ENCODE measurements at regions not wholly inside any gene's neighbourhood (a gene's known extent, or its start where the extent isn't known, plus 50 kb on each side); places are given as distances from the start of the nearest gene placed in this dataset.

- peaks cover 0 to 2% of the 10 kb centered on the region in 2 donors for H3K9me3 ChIP-seq (ENCODE audit: control insufficient read depth in 1 of 2, low read length in 2 of 2)
- H3K9ac ChIP-seq (ENCODE audit: low read depth in 1 of 2, low read length in 2 of 2), result no peak overlapping the region
- no peaks in the 10 kb centered on the region for H3K27me3 ChIP-seq (ENCODE audit: control insufficient read depth in 1 of 2, insufficient read depth in 2 of 2, low read length in 2 of 2)
- H3K4me3 ChIP-seq (ENCODE audit: low read depth in 1 of 2, low read length in 2 of 2), result no peak overlapping the region
- no peaks in the 10 kb centered on the region for H3K36me3 ChIP-seq (ENCODE audit: control insufficient read depth in 1 of 2, insufficient read depth in 2 of 2, low read length in 2 of 2)
- H3K4me1 ChIP-seq (ENCODE audit: control insufficient read depth in 1 of 2, insufficient read depth in 2 of 2, low read length in 2 of 2), result no peaks in the 10 kb centered on the region
- no peak overlapping the region for H3K27ac ChIP-seq (ENCODE audit: low read depth, low read length)
Measured at GRCh38 chr3:103924544-103924943, 1442.2 kb upstream of the ALCAM start.

GRCh38 chr3:103926936-103927335 is 1439.8 kb upstream of the ALCAM start:
- Histone ChIP-seq H3K4me3 (ENCODE audit: low read depth in 1 of 2, low read length in 2 of 2) (no peak overlapping the region), H3K27me3 (ENCODE audit: control insufficient read depth in 1 of 2, insufficient read depth in 2 of 2, low read length in 2 of 2) (no peaks in the 10 kb centered on the region), H3K36me3 (ENCODE audit: control insufficient read depth in 1 of 2, insufficient read depth in 2 of 2, low read length in 2 of 2) (no peaks in the 10 kb centered on the region), H3K4me1 (ENCODE audit: control insufficient read depth in 1 of 2, insufficient read depth in 2 of 2, low read length in 2 of 2) (no peaks in the 10 kb centered on the region), H3K9me3 (ENCODE audit: control insufficient read depth in 1 of 2, low read length in 2 of 2) (peaks cover 2 to 4% of the 10 kb centered on the region in 2 donors), H3K27ac (ENCODE audit: low read depth, low read length) (no peak overlapping the region), H3K9ac (ENCODE audit: low read depth in 1 of 2, low read length in 2 of 2) (no peak overlapping the region)

- Histone ChIP-seq H3K4me1 (ENCODE audit: control insufficient read depth in 1 of 2, insufficient read depth in 2 of 2, low read length in 2 of 2) (no peaks in the 10 kb centered on the region), H3K27ac (ENCODE audit: low read depth, low read length) (no peak overlapping the region), H3K4me3 (ENCODE audit: low read depth in 1 of 2, low read length in 2 of 2) (no peak overlapping the region), H3K27me3 (ENCODE audit: control insufficient read depth in 1 of 2, insufficient read depth in 2 of 2, low read length in 2 of 2) (no peaks in the 10 kb centered on the region), H3K36me3 (ENCODE audit: control insufficient read depth in 1 of 2, insufficient read depth in 2 of 2, low read length in 2 of 2) (no peaks in the 10 kb centered on the region), H3K9me3 (ENCODE audit: control insufficient read depth in 1 of 2, low read length in 2 of 2) (peaks cover 0 to 4% of the 10 kb centered on the region in 2 donors), H3K9ac (ENCODE audit: low read depth in 1 of 2, low read length in 2 of 2) (no peak overlapping the region)
Measured at GRCh38 chr3:103927896-103928295, 1438.8 kb upstream of the ALCAM start.

GRCh38 chr3:103937094-103937493 is 1429.6 kb upstream of the ALCAM start:
- Histone ChIP-seq H3K9me3 (ENCODE audit: control insufficient read depth in 1 of 2, low read length in 2 of 2) (no peaks in the 10 kb centered on the region), H3K27ac (ENCODE audit: low read depth, low read length) (no peak overlapping the region), H3K9ac (ENCODE audit: low read depth in 1 of 2, low read length in 2 of 2) (no peak overlapping the region), H3K4me3 (ENCODE audit: low read depth in 1 of 2, low read length in 2 of 2) (no peak overlapping the region), H3K36me3 (ENCODE audit: control insufficient read depth in 1 of 2, insufficient read depth in 2 of 2, low read length in 2 of 2) (no peaks in the 10 kb centered on the region), H3K4me1 (ENCODE audit: control insufficient read depth in 1 of 2, insufficient read depth in 2 of 2, low read length in 2 of 2) (no peaks in the 10 kb centered on the region), H3K27me3 (ENCODE audit: control insufficient read depth in 1 of 2, insufficient read depth in 2 of 2, low read length in 2 of 2) (no peaks in the 10 kb centered on the region)

- Histone ChIP-seq H3K36me3 (ENCODE audit: control insufficient read depth in 1 of 2, insufficient read depth in 2 of 2, low read length in 2 of 2) (no peaks in the 10 kb centered on the region), H3K9ac (ENCODE audit: low read depth in 1 of 2, low read length in 2 of 2) (no peak overlapping the region), H3K4me3 (ENCODE audit: low read depth in 1 of 2, low read length in 2 of 2) (no peak overlapping the region), H3K9me3 (ENCODE audit: control insufficient read depth in 1 of 2, low read length in 2 of 2) (no peaks in the 10 kb centered on the region), H3K4me1 (ENCODE audit: control insufficient read depth in 1 of 2, insufficient read depth in 2 of 2, low read length in 2 of 2) (no peaks in the 10 kb centered on the region), H3K27ac (ENCODE audit: low read depth, low read length) (no peak overlapping the region), H3K27me3 (ENCODE audit: control insufficient read depth in 1 of 2, insufficient read depth in 2 of 2, low read length in 2 of 2) (no peaks in the 10 kb centered on the region)
Measured at GRCh38 chr3:103947062-103947461, 1419.6 kb upstream of the ALCAM start.

GRCh38 chr3:103949693-103950092 is 1417.0 kb upstream of the ALCAM start:
- Histone ChIP-seq H3K9me3 (ENCODE audit: control insufficient read depth in 1 of 2, low read length in 2 of 2) (no peaks in the 10 kb centered on the region), H3K27ac (ENCODE audit: low read depth, low read length) (no peak overlapping the region), H3K4me1 (ENCODE audit: control insufficient read depth in 1 of 2, insufficient read depth in 2 of 2, low read length in 2 of 2) (no peaks in the 10 kb centered on the region), H3K9ac (ENCODE audit: low read depth in 1 of 2, low read length in 2 of 2) (no peak overlapping the region), H3K36me3 (ENCODE audit: control insufficient read depth in 1 of 2, insufficient read depth in 2 of 2, low read length in 2 of 2) (no peaks in the 10 kb centered on the region), H3K27me3 (ENCODE audit: control insufficient read depth in 1 of 2, insufficient read depth in 2 of 2, low read length in 2 of 2) (no peaks in the 10 kb centered on the region), H3K4me3 (ENCODE audit: low read depth in 1 of 2, low read length in 2 of 2) (no peak overlapping the region)

GRCh38 chr3:103950676-103951075 is 1416.0 kb upstream of the ALCAM start:
- Histone ChIP-seq H3K27me3 (ENCODE audit: control insufficient read depth in 1 of 2, insufficient read depth in 2 of 2, low read length in 2 of 2) (no peaks in the 10 kb centered on the region), H3K36me3 (ENCODE audit: control insufficient read depth in 1 of 2, insufficient read depth in 2 of 2, low read length in 2 of 2) (no peaks in the 10 kb centered on the region), H3K4me3 (ENCODE audit: low read depth in 1 of 2, low read length in 2 of 2) (no peak overlapping the region), H3K4me1 (ENCODE audit: control insufficient read depth in 1 of 2, insufficient read depth in 2 of 2, low read length in 2 of 2) (no peaks in the 10 kb centered on the region), H3K9ac (ENCODE audit: low read depth in 1 of 2, low read length in 2 of 2) (no peak overlapping the region), H3K9me3 (ENCODE audit: control insufficient read depth in 1 of 2, low read length in 2 of 2) (no peaks in the 10 kb centered on the region), H3K27ac (ENCODE audit: low read depth, low read length) (no peak overlapping the region)

- no peak overlapping the region for H3K4me3 ChIP-seq (ENCODE audit: low read depth in 1 of 2, low read length in 2 of 2)
- H3K27ac ChIP-seq (ENCODE audit: low read depth, low read length), result no peak overlapping the region
- no peaks in the 10 kb centered on the region for H3K27me3 ChIP-seq (ENCODE audit: control insufficient read depth in 1 of 2, insufficient read depth in 2 of 2, low read length in 2 of 2)
- no peaks in the 10 kb centered on the region for H3K4me1 ChIP-seq (ENCODE audit: control insufficient read depth in 1 of 2, insufficient read depth in 2 of 2, low read length in 2 of 2)
- H3K9ac ChIP-seq (ENCODE audit: low read depth in 1 of 2, low read length in 2 of 2), result no peak overlapping the region
- H3K9me3 ChIP-seq (ENCODE audit: control insufficient read depth in 1 of 2, low read length in 2 of 2), result peaks cover 0 to 6% of the 10 kb centered on the region in 2 donors
- H3K36me3 ChIP-seq (ENCODE audit: control insufficient read depth in 1 of 2, insufficient read depth in 2 of 2, low read length in 2 of 2), result no peaks in the 10 kb centered on the region
Measured at GRCh38 chr3:103953796-103954195, 1412.9 kb upstream of the ALCAM start.

GRCh38 chr3:103960819-103961218 is 1405.9 kb upstream of the ALCAM start:
- no peaks in the 10 kb centered on the region for H3K4me1 ChIP-seq (ENCODE audit: control insufficient read depth in 1 of 2, insufficient read depth in 2 of 2, low read length in 2 of 2)
- no peaks in the 10 kb centered on the region for H3K27me3 ChIP-seq (ENCODE audit: control insufficient read depth in 1 of 2, insufficient read depth in 2 of 2, low read length in 2 of 2)
- H3K36me3 ChIP-seq (ENCODE audit: control insufficient read depth in 1 of 2, insufficient read depth in 2 of 2, low read length in 2 of 2), result no peaks in the 10 kb centered on the region
- H3K27ac ChIP-seq (ENCODE audit: low read depth, low read length), result no peak overlapping the region
- no peak overlapping the region for H3K9ac ChIP-seq (ENCODE audit: low read depth in 1 of 2, low read length in 2 of 2)
- peaks cover 0 to 6% of the 10 kb centered on the region in 2 donors for H3K9me3 ChIP-seq (ENCODE audit: control insufficient read depth in 1 of 2, low read length in 2 of 2)
- no peak overlapping the region for H3K4me3 ChIP-seq (ENCODE audit: low read depth in 1 of 2, low read length in 2 of 2)

- Histone ChIP-seq H3K36me3 (ENCODE audit: control insufficient read depth in 1 of 2, insufficient read depth in 2 of 2, low read length in 2 of 2) (no peaks in the 10 kb centered on the region), H3K9me3 (ENCODE audit: control insufficient read depth in 1 of 2, low read length in 2 of 2) (no peaks in the 10 kb centered on the region), H3K27ac (ENCODE audit: low read depth, low read length) (no peak overlapping the region), H3K9ac (ENCODE audit: low read depth in 1 of 2, low read length in 2 of 2) (no peak overlapping the region), H3K4me3 (ENCODE audit: low read depth in 1 of 2, low read length in 2 of 2) (no peak overlapping the region), H3K27me3 (ENCODE audit: control insufficient read depth in 1 of 2, insufficient read depth in 2 of 2, low read length in 2 of 2) (no peaks in the 10 kb centered on the region), H3K4me1 (ENCODE audit: control insufficient read depth in 1 of 2, insufficient read depth in 2 of 2, low read length in 2 of 2) (no peaks in the 10 kb centered on the region)
Measured at GRCh38 chr3:103963599-103963998, 1403.1 kb upstream of the ALCAM start.

GRCh38 chr3:103965764-103966163 is 1400.9 kb upstream of the ALCAM start:
- Histone ChIP-seq H3K4me3 (ENCODE audit: low read depth in 1 of 2, low read length in 2 of 2) (no peak overlapping the region), H3K27me3 (ENCODE audit: control insufficient read depth in 1 of 2, insufficient read depth in 2 of 2, low read length in 2 of 2) (no peaks in the 10 kb centered on the region), H3K9ac (ENCODE audit: low read depth in 1 of 2, low read length in 2 of 2) (no peak overlapping the region), H3K4me1 (ENCODE audit: control insufficient read depth in 1 of 2, insufficient read depth in 2 of 2, low read length in 2 of 2) (no peaks in the 10 kb centered on the region), H3K9me3 (ENCODE audit: control insufficient read depth in 1 of 2, low read length in 2 of 2) (no peaks in the 10 kb centered on the region), H3K36me3 (ENCODE audit: control insufficient read depth in 1 of 2, insufficient read depth in 2 of 2, low read length in 2 of 2) (no peaks in the 10 kb centered on the region), H3K27ac (ENCODE audit: low read depth, low read length) (no peak overlapping the region)
